GM12892 (cell line): ENCODE measurements at regions not wholly inside any gene's neighbourhood (a gene's known extent, or its start where the extent isn't known, plus 50 kb on each side); places are given as distances from the start of the nearest gene placed in this dataset.

Experiments
- POLR2A ChIP-seq: IDR thresholded peaks from 2 replicates; pipeline ENCODE4 v1.6.1; 2011; ENCODE audit warnings: low read depth, low read length, control low read depth
- POLR2AphosphoS5 ChIP-seq: IDR thresholded peaks from 2 replicates; pipeline ENCODE4 v1.6.1; 2011; ENCODE audit warnings: low read depth, low read length, control low read depth
- TAF1 ChIP-seq: IDR thresholded peaks from 2 replicates; pipeline ENCODE4 v1.6.1; 2011; ENCODE audit warnings: low read depth, mild to moderate bottlenecking, control low read depth, low read length, borderline replicate concordance

DNA sequence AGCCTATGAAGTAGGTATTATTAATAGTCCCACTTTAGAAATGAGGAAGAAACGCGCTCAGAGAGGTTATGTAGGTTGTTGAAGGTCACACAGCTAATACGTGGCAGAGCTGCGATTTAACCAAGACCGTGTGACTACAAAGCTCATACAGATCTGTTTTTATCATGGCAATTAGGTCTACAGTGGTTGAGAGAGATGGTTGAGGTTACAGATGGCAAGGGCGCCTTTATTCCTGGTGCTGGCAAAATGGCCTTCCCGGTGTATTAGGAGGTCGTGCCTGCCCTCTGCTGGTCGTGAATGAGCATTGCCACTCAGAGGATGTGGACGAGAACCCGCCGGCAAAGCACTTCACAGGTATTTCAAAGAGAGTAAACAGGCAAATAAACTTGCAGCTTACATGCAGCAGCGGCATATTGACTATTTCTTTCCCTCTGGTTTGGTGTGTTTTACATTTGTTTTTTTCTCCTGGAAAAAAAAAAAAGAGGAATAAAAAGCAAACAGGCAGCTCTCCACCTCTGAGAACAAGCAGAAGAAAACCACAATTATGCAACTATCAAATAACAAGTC lies 65.3 kb upstream of the EGFLAM start:
- TF ChIP-seq POLR2A, result no peak
- TF ChIP-seq TAF1, result no peak
- TF ChIP-seq POLR2AphosphoS5, result no peak
